ENCODE measurements at regions not wholly inside any gene's neighbourhood (a gene's known extent, or its start where the extent isn't known, plus 50 kb on each side); places are given as distances from the start of the nearest gene placed in this dataset.

DNA sequence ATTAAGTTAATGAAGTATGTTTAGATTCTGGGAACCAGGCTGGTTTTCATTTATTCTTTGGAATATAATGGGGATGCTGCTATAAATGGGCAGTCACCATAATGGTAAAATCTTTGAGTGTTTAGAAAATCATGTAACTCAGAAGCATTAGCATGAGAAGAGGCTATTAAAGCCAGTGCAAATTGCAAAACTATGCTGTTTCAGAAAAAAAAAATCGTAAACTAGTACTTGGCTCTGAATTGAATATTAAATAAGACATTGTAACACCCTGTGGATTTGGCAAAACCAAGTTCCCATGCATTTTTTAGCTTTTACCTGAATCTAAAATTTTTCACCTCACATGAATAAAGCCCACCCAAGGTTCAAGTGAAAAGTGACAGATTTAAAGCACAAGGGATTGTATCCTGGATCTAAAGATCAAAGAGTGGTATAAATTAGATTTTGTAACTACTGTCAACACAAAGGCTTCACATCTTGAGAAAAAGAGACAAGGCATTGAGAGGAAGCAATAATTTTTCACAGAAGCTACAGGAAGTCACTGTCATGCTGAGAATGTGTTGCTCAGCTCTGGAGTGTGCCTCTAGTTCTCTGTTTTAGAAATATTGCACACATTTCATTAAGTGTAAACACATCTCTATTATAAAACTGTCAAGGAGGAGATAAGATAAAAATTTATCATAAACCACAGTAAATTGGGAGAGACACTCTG, 142.2 kb downstream of the ABCA8 start:
- no peak for DNase-seq

DNA sequence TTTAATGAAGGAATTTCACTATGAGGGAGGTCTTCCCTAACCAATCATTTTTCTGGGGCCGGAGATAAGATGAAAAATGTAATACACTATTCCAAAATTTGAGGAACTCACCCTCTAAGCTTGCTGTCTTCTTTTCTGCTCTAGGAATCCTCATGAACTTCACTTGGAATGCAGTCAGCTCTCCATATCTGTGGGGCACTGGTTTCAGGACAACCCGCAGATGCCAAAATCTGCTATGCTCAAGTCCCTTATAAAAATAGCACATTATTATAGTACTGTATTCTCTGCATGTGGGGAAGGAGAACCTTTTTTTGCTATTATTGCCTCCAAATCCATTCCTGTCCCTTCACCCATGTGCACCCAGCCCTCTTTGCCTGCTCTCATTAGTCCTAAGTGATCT, 146.0 kb downstream of the ABCA8 start:
- no peak for DNase-seq

DNA sequence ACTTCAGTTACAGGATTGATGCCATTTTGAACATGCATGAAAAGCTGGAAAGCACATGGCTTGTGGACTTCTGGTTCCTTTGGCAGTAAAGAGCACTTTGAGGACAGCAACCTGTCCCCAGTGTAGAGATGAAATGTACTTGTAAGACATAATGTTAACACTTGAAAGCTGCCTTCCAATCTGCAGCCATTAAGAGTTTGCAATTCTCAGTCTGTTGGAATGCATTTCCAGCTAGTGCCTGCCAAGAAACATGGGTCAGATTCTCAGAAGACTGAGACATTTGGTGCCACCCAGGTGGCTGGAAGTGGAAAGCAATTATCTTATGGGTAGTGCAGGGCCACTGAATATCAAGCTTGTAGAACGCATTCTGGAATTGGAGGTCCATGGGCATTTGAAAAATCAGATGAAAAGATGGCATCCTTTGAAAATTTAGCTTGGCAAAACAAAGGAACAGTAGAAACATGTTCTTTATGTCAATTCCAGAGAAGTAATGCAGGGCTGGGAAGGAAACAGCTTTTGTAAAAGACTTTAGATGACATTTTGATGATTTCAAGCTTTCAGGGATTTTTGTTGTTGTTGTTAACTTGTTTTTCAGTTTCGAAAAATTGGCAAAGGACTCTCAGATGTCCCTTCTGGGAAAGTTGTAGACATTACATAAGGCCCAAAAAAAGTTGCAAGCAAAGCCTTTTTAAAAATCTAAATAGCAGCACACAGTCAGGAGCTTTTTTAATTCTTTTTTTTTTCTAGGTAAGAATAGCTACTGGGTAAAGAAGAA, 147.0 kb downstream of the ABCA8 start:
- DNase-seq: no peak

DNA sequence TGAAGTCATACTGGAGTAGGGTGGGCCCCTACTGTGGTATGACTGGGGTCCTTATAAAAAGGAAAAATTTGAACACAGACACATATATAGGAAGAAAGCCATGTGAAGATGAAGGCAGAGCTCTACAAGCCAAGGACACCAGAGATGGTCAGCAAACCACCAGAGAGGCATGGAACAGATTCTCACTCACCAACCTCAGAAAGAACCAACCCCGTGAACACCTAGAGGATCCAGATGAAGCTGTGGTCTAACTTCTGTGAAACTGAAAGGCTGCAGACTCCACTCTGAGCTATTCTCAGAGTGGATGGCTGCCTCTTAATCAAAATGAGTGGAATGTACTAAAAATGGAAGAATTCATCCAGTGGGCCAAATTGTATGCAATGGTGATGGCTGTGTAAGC, 149.6 kb downstream of the ABCA8 start:
- no peak for DNase-seq

DNA sequence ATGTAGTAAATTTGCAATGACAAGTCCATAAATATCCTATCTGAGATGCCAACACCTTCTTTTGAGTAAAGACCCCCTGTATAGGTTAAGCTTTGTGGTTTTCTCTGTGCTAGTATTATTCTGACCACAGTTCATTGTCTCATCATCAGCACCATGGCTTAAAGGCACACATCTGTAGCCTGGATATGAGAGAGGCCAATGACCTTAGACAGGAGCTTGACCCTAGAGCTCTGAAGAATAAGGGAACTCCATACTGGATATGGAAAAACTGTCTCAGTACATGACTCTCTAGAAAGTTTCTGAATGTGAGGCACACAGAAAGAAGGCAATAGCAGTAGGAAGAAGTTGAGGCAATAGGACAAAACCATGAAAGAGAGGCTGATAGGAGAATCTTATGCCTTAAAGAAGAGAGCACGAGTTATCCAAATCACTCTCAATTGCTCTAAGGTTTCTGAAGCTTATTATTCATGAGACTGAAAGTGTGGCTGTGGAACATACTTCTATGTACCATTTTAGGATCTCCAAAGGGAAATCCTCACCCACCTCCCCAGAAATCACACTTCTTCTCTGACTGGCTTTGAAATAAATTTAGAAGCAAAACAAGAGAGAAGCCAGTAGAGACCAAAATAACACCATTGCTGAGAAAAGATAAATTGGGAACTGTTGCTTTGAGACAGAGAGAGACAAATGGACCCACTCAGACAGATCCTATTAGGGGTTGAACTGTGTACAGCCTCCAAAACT, 150.2 kb downstream of the ABCA8 start:
- DNase-seq: no peak

DNA sequence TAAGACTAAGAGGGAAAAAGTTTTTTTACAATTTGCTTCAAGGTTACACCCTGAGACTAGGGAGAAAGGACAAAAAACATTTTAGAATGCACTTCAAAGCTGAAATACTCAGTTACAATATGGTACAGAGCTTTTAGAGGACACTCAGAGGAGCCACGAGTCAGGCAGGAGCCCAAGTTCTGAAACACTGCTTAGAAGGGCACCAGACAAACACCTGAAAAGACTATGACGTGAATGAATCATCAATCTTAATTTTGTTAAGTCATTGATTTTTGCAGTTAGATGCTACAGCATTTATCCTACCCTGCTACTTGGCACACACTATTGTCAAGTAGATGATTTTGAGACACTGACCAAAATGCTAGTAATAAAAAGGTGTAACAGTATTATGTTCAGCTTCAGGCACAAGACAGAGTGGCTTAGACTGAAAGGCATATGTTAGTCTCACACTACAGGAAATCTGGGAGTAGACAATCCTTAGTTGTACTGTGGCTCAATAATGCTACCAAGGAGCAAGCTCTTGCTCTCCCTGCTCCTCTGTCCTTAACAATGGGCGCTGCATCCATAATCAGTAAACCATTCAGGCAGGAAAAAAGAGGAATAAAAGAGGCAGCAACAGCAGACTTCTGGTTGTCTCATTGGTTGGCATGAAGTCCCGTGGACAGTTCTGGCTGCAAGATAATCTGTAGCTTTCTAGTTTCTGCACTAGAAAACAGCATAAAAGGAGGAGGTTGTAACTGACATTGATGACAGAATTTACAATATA, 151.8 kb downstream of the ABCA8 start:
- DNase-seq: no peak

DNA sequence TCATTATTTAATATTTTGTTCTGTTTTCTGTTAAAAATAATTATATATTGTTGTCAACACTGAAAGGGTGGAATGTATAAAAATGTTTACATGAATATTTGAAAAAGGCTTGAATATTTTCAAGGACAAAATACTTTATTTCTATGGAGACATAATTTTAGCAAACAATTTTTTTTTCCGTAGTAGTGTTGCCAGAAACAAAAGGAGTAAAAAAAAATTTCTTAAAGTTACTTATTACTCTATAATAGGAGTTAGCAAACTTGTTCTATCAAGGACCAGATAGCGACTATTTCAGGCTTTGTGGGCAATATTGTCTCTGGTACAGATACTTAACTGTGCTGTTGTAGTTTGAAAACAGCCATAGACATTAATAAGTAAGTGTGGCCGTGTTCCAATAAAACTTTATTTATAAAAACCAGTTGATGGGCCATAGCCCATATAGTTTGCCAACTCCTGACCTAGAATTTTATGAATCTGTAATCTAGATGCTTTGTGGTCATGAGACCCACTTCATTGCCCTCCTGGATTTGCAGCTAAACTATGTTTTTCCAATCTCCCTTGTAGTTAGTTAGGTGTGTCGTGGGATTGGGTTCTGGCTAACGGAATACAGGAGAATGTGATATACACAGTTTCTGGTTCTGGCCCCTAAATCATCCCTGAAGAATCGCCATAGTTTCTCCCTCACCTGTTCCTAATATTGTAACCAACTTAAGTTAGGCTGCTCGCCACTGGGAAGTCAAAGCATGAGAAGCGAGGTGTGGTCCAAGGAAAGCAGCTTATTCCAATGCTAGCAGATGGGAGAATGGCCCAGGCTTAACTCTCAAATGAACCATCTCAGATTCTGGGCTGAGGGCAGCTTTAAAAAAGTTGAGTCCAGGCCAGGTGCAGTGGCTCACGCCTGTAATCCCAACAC, 153.6 kb downstream of the ABCA8 start:
- no peak for DNase-seq

DNA sequence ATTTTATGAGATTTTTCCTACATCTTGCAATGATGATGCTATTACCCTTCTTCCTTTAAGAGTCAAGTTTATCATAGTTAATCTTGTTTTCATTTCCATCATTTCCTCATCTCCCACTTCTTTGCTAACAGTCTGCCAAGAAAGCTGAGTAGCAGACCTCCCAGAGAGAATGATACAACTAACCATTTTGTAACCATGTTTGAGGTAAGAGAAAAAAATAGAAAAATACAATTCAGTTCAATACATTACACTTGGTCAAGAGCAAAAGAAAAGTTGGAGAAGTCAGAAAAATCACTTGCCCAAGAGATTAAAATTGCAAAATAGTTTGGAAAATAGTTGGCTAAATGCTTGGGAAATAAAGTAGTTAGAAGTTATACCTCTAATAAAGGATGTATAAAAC, 154.4 kb downstream of the ABCA8 start:
- DNase-seq: no peak

DNA sequence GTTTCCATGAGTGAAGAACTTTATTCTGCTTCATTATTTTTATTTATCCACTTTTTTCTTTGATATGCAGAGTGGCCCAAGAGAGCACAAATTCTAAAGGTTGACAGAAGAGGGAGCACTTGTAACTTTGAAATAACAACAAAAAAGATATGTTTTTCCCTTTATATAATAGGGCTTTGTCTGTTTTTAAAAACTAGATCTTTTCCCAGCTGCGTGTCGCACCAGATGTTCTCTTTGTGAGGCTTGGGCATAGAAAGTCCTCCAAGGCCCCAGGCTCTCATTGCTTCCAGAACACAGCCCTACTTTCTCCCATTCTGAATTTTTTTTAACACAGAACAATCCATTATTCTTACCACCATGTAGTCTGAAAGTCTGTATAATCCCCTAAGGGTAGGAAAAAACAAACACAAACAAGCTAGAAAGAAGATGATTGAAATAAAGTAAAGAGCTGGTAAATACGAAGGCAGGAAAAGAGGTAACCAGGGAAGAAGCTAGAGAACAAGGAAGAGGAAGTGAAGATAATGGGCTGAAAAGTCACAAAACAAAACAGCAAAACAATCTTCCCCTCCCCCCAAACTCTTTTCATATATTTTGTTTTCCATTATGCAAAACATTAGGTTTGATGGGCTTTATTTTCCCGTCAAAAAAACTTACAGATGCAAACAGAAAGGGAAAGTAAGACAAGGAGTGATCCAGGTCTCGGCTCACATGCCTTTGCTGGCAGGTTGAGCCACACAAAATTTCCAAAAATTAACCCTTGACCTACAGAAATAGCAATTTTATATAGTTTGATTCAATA, 160.4 kb downstream of the ABCA8 start:
- DNase-seq: no peak

DNA sequence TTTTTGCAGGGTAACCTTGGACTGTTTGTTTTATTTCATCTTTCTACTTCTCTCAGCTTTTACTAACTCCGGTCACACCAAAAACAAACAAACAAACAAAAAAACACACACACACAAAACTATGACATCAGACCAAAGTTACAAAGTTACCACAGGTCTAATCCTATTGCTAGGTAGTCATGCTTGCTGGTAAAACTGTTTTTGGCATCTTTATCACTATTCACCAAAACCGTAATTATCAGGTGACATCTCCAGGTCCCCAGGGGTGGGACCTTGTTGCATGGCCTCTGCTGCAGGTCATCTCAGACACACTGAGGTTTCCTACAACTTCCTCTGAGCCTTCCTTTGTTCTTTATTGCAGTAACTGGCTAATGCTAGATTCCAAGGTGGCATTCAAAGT, 162.3 kb downstream of the ABCA8 start:
- no peak for DNase-seq

DNA sequence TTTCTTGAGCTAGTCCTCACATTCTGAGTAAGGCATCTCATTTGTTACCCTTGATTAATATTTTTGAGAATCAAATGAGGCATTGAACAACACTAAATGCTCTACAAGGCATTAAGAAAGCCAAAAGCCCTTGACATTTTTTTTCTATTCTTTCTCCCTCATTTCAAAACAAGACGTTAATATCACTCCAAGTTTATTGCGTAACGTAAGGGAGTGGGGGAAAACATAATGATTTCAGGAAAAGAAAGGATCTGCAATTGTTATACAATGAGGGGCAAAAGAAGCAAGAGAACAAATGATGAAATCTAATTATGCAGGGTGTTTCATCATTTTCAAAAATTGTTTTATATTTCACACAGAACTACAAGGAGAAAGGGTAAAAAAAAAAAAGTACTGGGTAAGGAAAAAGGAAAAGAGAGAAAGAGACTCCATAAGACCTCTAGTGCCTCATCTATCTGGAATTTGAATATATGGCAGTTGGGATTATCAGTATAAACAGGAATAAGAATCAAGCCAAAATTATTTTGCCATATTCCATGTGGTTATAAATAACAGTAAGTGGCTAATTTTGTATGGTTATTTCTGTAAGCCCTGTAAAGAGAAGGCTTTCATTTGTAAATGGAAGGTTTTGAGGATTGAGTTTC, 163.0 kb downstream of the ABCA8 start:
- DNase-seq: no peak

DNA sequence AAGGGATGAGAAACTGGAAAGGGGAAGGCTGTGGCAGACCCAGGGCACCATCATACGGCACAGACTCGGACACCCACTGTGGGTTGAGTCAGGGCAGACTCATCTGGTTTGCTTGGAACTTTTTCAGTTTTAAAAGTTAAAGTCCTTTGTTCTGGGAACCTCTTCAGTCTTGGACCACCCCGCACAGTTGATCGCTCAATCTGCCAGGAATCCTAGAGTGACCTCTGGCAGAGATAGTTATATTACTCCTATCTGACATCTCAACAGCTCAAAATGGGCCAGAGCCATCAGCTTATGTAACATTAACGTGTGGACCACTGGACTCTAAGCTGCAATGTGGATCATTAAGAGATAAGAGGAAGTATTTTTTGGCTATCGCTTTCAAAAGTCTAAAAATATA, 164.3 kb downstream of the ABCA8 start:
- DNase-seq: no peak

DNA sequence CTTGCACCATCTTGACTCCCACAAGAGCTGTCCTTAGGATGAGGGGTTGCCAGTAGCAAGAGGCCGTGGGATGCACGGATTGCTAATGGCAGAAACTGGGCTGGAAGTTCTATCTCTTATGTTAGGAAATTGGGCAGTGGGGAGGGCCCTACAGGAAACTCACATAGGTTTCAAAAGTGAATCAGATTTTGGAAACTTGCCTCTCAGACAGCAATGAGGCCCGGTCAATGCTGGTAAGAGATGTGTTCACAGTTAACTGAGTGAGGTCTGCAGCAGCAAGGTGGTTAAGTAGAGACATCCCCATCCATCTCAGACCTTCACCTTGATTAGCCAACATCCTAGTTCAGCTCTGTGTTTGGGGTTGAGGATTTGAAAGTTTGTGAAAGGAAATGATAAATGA, 164.7 kb downstream of the ABCA8 start:
- DNase-seq: no peak

DNA sequence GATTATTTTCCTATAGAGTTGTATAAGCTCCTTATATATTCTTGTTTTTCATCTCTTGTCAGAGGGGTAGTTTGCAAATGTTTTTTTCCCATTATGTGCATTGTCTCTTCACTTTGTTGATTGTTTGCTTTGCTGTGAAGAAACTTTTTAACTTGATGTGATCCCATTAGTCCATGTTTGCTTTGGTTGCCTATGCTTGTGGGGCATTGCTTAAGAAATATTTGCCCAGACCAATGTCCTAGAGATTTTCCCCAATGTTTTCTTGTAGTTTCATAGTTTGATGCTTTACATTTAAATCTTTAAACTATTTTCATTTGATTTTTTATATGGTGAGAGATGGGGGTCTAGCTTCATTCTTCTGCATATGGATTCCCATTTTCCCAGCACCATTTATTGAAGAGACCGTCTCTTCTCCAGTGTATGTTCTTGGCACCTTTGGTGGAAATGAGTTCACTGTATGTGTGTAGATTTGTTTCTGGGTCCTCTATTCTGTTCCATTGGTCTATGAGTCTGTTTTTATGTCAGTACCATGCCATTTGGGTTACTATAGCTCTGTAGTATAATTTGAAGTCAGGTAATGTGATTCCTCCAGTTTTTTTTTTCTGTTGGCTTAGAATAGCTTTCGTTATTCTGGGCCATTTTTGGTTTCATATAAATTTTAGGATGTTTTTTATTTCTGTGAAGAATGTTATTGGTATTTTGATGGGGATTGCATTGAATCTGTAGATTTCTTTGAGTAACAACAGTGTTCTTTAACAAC, 165.8 kb downstream of the ABCA8 start:
- DNase-seq: no peak

DNA sequence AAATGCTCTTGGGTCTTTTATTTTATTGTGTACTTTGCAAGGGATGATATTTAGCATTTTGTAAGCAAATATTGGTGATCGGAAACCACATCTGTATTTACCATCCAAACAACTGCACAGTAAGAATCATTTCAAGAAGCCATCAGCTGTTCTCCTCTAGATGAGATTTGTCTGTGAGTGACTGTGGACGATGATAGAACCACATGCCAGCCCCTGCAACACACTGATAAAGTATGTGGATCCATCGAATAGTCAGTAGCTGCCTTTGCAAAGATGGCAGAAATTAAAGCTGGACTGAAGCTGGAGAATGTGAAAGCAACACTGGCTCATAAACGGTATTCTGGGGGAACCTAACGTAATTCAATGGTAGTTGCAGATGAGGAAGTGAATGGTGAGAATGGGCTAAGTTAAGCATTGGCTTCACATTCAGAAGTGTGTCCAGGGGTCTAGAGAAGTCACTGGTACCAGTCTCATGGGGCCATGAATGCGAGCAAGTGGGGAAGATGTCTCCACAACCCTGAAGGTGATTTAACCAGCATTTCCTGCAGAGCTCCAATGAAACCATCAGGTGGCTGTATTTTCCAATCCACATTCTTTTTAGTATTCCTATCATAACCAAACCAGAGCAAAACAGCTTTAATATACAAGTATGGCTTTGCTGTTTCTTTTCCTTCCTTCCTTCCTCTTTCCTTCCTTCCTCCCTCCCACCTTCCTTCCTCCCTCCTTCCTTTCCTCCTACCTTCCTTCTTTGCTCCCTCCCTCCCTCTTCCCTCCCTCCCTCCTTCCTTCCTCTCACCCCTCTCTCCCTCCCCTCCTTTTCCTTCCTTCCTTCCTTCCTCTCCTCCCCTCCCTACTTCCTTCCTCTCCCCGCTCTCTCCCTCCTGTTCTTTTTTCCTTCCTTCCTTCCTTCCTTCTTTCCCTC, 169.4 kb downstream of the ABCA8 start:
- DNase-seq: no peak

DNA sequence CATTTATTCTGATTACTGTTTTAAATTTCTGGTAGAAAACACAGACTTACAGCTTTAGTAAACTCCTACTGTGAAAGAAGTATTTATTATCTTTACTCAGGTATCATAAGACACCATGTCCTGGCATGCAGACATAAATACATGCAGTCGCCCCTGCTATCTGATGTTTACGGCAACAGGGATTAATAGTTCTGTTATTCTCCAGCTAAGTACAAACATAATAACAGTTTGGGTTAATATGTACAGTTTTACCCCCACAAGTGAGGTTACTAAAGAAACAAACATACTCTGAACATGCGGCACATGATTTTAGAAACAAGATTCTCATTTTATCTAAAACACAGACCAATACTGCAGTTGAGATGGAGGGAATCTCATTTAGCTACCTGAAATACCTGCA, 170.8 kb downstream of the ABCA8 start:
- DNase-seq: no peak

DNA sequence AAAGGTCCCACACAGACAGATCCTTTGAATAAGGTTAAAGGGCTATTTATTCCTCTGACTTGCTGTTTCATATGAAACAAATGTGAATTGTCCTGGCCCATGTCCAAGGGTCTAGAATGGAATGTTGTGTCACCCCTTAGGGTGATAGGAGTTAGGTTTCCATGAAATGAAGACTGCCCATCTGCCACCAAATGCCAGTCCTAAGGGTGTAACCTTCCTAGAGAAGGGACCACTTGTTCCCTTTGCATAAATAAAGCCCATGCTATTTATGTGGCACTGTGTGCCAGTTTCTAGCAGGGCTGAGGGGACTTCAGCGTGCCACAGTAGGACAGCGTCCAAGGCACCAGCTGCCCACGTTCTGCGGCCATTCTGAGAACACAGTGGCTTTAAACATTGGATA, 171.3 kb downstream of the ABCA8 start:
- no peak for DNase-seq

DNA sequence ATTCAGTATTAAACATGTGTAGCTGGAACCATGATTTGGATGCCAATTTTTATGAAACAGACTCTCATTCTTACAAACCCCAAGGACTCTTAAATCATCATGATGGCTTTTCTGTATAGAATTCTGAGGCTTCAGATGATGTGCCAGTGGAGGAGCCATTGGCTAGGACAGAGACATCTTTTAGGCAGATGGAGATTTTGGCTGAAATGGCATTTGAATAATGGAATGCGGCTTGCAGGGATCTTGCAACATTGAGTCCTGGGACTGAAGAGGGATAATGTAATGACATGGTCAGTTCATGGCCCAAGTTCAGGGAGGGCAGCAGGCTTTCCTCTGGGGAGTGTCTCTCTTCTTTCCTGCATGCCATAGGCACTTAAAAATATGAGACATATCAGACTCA, 172.4 kb downstream of the ABCA8 start:
- no peak for DNase-seq

DNA sequence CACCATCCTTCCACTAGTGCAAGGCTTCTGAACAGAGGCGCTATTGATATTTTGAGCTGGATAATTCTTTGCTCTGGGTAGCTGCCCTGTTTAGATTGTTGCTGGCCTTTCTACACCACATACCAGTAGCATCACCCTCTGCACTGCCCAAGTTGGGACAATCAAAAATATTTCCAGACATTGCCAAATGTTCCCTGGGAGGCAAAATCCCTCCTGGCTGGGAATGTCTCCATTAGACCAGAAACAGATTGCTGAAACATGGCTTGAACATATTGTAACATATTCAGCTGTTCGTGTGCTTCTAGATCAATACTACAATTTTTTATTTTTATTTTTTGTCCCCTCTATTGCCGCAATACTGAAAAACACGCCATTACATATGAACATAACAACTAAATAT, 174.6 kb downstream of the ABCA8 start:
- no peak for DNase-seq

All from NCI-H2081 treated with DMSO at 0.1 percent for 48 hours (cell line).